K562 (cell line): ENCODE measurements at regions not wholly inside any gene's neighbourhood (a gene's known extent, or its start where the extent isn't known, plus 50 kb on each side); places are given as distances from the start of the nearest gene placed in this dataset.

ENCODE experiments used
- ATAC-seq: fragments of 200-7000 bp; cut with Tn5 transposase; 3 replicates; pipeline ENCODE4 v1.9.1; 2020; ENCODE audit warnings: moderate library complexity
- BruUV-seq: library from RNA; stranded (reverse); fragments of 400-500 nt; replicated peaks from 2 replicates; lab custom pipeline; 2021; lab: Mats Ljungman, UMichigan
- CTCF ChIA-PET: fragments of 300-600 bp; formaldehyde crosslinking; extraction: SDS; loops from one replicate; lab custom pipeline; 2021; ENCODE audit warnings: low intra/inter-chr PET ratio; lab: Yijun Ruan, JAX
- POLR2A ChIA-PET: fragments of 300-600, 350-650 bp; sonication (Branson Sonifier 250); formaldehyde crosslinking; extraction: SDS; loops from one replicate; lab custom pipeline; 2021; ENCODE audit warnings: antibody characterized with exemption, inconsistent platforms; lab: Yijun Ruan, JAX
- DNase-seq, 4 experiments: peaks; one replicate each; pipeline versions ENCODE4 v3.0.0 to v3.0.0-alpha.2; 2011 to 2018; ENCODE audit warnings: low spot score in 3 of 4, mixed read lengths in 3 of 4; ENCODE audit errors: extremely low read depth in 1 of 4
- FAIRE-seq: peaks from 2 replicates; lab custom pipeline; 2011; peaks lifted over from hg19 to GRCh38; lab: Jason Lieb, UNC
- H2AFZ ChIP-seq: 2 replicates; pipeline ENCODE4 v1.6.0; 2011; ENCODE audit warnings: low read depth, low read length, control low read depth, inconsistent platforms
- H3K27ac ChIP-seq: fragments of 200-600 bp; 3 replicates; pipeline ENCODE4 v1.8.0; 2011; ENCODE audit warnings: low read depth, mild to moderate bottlenecking, control low read depth, inconsistent platforms, low read length, moderate library complexity, mixed read lengths; ENCODE audit errors: extremely low read depth
- H3K27me3 ChIP-seq, 2 experiments: fragments of 300-600 bp in 1 of 2; 2 replicates in 1 of 2; 3 replicates in 1 of 2; pipeline versions ENCODE4 v1.6.0 to v1.8.0; 2011; ENCODE audit warnings: inconsistent platforms in 2 of 2, low read length in 2 of 2, mild to moderate bottlenecking in 1 of 2, mixed read lengths in 1 of 2, moderate library complexity in 1 of 2; ENCODE audit not compliant: control insufficient read depth in 2 of 2, insufficient read depth in 2 of 2
- H3K36me3 ChIP-seq: fragments of 300-600 bp; 3 replicates; pipeline ENCODE4 v1.8.0; 2011; ENCODE audit warnings: mild to moderate bottlenecking, low read length, inconsistent platforms; ENCODE audit not compliant: control insufficient read depth, insufficient read depth
- H3K4me1 ChIP-seq, 2 experiments: fragments of 200-600 bp in 1 of 2; replicated peaks in 1 of 2; 2 replicates in 1 of 2; 3 replicates in 1 of 2; pipeline versions ENCODE4 v1.5.1 to v1.8.0; 2011; ENCODE audit warnings: inconsistent platforms in 2 of 2, low read length in 2 of 2, mild to moderate bottlenecking in 1 of 2, mixed read lengths in 1 of 2, moderate library complexity in 1 of 2; ENCODE audit not compliant: control insufficient read depth in 2 of 2, insufficient read depth in 2 of 2
- H3K4me2 ChIP-seq: 2 replicates; pipeline ENCODE4 v1.6.1; 2011; ENCODE audit warnings: low read length, control low read depth, inconsistent platforms, mixed read lengths; ENCODE audit not compliant: insufficient read depth
- H3K4me3 ChIP-seq: fragments of 200-600 bp; sonication (generic), shearing (Covaris generic); 2 replicates; pipeline ENCODE4 v1.5.1; 2016; ENCODE audit warnings: control low read depth, inconsistent platforms
- H3K79me2 ChIP-seq: fragments of 200-600 bp; 3 replicates; pipeline ENCODE4 v1.8.0; 2011; ENCODE audit warnings: low read length, inconsistent platforms; ENCODE audit not compliant: control insufficient read depth, insufficient read depth
- H3K9ac ChIP-seq, 2 experiments: 2 replicates each; pipeline versions ENCODE4 v1.6.0 to v1.6.1; 2011; ENCODE audit warnings: low read depth in 2 of 2, low read length in 2 of 2, control low read depth in 1 of 2, inconsistent platforms in 1 of 2, mild to moderate bottlenecking in 1 of 2, mixed read lengths in 1 of 2; ENCODE audit not compliant: insufficient read depth in 1 of 2
- H3K9me1 ChIP-seq: one replicate; pipeline ENCODE4 v1.6.0; 2011; ENCODE audit warnings: inconsistent platforms, mild to moderate bottlenecking, low read length, moderate library complexity; ENCODE audit not compliant: control insufficient read depth, insufficient read depth
- H3K9me3 ChIP-seq: replicated peaks from 2 replicates; pipeline ENCODE4 v1.5.1; 2011; ENCODE audit warnings: low read depth, low read length, inconsistent platforms; ENCODE audit not compliant: control insufficient read depth, insufficient read depth
- H4K20me1 ChIP-seq: replicated peaks from 2 replicates; pipeline ENCODE4 v1.6.1; 2011; ENCODE audit warnings: low read length, inconsistent platforms, mixed read lengths; ENCODE audit not compliant: control insufficient read depth, insufficient read depth
- GATA2 ChIP-seq: sonication (generic); formaldehyde crosslinking; IDR thresholded peaks from 2 replicates; pipeline ENCODE4 v1.4.0; 2020; ENCODE audit warnings: mild to moderate bottlenecking, missing genetic modification reagents
- LCOR ChIP-seq: sonication (generic); formaldehyde crosslinking; IDR thresholded peaks from 2 replicates; pipeline ENCODE4 v1.8.0; 2022; ENCODE audit warnings: mild to moderate bottlenecking, missing genetic modification reagents
- TAF9B ChIP-seq: fragments of 450-650 bp; IDR thresholded peaks from 2 replicates; pipeline ENCODE4 v1.6.1; 2018; ENCODE audit warnings: mild to moderate bottlenecking; ENCODE audit not compliant: partially characterized antibody
- WGBS: fragments of 100-300 bp; shearing (Covaris generic); methylation state at CpG from one replicate; pipeline ENCODE4 v1.1.6; 2016; ENCODE audit warnings: low coverage, mixed read lengths; ENCODE audit not compliant: insufficient coverage; ENCODE audit errors: missing lambda C conversion rate; 5-methylcytosine and 5-hydroxymethylcytosine counted together
- in situ Hi-C: fragments of 300-500 bp; cut with MboI; formaldehyde crosslinking; loops from 4 replicates; pipeline ENCODE4 v1.15.0; 2018; ENCODE audit warnings: inconsistent platforms, mixed read lengths
- intact Hi-C: fragments of 100-400 bp; cut with micrococcal nuclease; formaldehyde crosslinking; loops from 2 replicates; pipeline ENCODE4 v1.14.2; 2022
- TF ChIP-seq, protein P1 (sequence below), 3 experiments: fragments of 200-800 bp in 1 of 3; sonication (Bioruptor generic) in 1 of 3; sonication (generic) in 1 of 3; formaldehyde crosslinking in 1 of 3; IDR thresholded peaks; 2 replicates each; pipeline versions ENCODE4 v1.6.1 to v1.8.0; 2016 to 2022; ENCODE audit warnings: mild to moderate bottlenecking in 2 of 3, missing compliant biosample characterization in 2 of 3, missing genetic modification characterization in 2 of 3, missing genetic modification reagents in 1 of 3
- TF ChIP-seq, protein P2 (sequence below): fragments of 450-650 bp; IDR thresholded peaks from 2 replicates; pipeline ENCODE4 v1.6.1; 2016; ENCODE audit warnings: borderline replicate concordance

DNA sequence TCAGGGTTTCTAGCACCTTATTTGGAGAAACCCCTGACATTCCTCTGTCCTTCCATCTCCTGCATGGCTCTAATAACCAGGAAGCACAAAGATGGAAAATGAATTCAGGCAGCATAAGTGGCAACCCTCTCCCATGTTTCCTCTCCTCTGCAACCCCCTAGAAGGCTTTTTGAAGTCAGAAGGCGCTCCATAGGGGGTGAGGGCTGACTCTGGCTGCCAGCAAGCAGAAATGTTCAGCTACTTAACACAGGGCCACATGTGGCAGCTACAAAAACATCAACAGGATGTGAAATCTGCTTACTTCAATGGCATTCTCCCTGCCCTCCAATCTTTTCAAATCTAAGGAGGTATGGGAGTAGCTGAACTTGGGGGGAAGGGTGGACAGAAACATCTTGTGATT lies 55.2 kb upstream of the IRX5 start:
- 17% methylated on average over 1 of the region's 1 CpG for WGBS
- Histone ChIP-seq H3K27me3 (peaks cover 5 to 6% of the 10 kb centered on the region in 2 experiments; a peak in 3 of 5 replicates), H3K4me1 (no peaks in the 10 kb centered on the region), H3K4me3 (no peak overlapping the region), H3K4me2 (no peak overlapping the region), H3K27ac (no peak overlapping the region), H3K79me2 (peaks cover 9% of the 10 kb centered on the region; the same call in 2 of the 3 replicates), H3K9ac (no peak overlapping the region)
- no TSS peak for BruUV-seq
- CTCF ChIA-PET = no interaction called here
- POLR2A ChIA-PET = interaction anchor here (0.8 kb wide), 1 partner anchor 15 kb away, joined by 4 read pairs; no protein-coding TSS in a partner anchor
- ATAC-seq (no peak), FAIRE-seq (no peak)
- intact Hi-C loops = no loop called here
- TF ChIP-seq GATA2 (CRISPR knock-in tag) (no peak), LCOR (CRISPR knock-in tag) (no peak), TAF9B (no peak)
- TF ChIP-seq, protein P1, sequence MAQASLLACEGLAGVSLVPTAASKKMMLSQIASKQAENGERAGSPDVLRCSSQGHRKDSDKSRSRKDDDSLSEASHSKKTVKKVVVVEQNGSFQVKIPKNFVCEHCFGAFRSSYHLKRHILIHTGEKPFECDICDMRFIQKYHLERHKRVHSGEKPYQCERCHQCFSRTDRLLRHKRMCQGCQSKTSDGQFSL (CRISPR knock-in tag; IDR thresholded peaks at IDR 0.05) = no peak
- TF ChIP-seq, protein P1 (tag; IDR thresholded peaks at IDR 0.05) = no peak
- TF ChIP-seq, protein P2, sequence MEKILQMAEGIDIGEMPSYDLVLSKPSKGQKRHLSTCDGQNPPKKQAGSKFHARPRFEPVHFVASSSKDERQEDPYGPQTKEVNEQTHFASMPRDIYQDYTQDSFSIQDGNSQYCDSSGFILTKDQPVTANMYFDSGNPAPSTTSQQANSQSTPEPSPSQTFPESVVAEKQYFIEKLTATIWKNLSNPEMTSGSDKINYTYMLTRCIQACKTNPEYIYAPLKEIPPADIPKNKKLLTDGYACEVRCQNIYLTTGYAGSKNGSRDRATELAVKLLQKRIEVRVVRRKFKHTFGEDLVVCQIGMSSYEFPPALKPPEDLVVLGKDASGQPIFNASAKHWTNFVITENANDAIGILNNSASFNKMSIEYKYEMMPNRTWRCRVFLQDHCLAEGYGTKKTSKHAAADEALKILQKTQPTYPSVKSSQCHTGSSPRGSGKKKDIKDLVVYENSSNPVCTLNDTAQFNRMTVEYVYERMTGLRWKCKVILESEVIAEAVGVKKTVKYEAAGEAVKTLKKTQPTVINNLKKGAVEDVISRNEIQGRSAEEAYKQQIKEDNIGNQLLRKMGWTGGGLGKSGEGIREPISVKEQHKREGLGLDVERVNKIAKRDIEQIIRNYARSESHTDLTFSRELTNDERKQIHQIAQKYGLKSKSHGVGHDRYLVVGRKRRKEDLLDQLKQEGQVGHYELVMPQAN = no peak
- TF ChIP-seq, all 486 proteins: peak for 0
- Histone ChIP-seq H3K9me3 (no peaks in the 10 kb centered on the region), H2AFZ (0 out of 2 replicates have a peak overlapping the region, but pooled peaks have one; percentile 4), H3K36me3 (peaks cover 13% of the 10 kb centered on the region; the same call in 1 of the 3 replicates), H4K20me1 (no peaks in the 10 kb centered on the region), H3K9me1 (no peaks in the 10 kb centered on the region)
- in situ Hi-C loops = no loop called here
- DNase-seq = no peak
